GM18498 (cell line): ENCODE measurements at regions not wholly inside any gene's neighbourhood (a gene's known extent, or its start where the extent isn't known, plus 50 kb on each side); places are given as distances from the start of the nearest gene placed in this dataset.

Experiments
- ATAC-seq: cut with Tn5 transposase; IDR thresholded peaks from one replicate; pipeline ENCODE4 v1.9.1; 2021; ENCODE audit warnings: mild to moderate bottlenecking, moderate library complexity; ENCODE audit not compliant: unreplicated experiment

- ATAC-seq, result no peak
Measured at GRCh38 chrX:7789200-7789599, 53.8 kb upstream of the VCX start.

- ATAC-seq, result no peak
Measured at GRCh38 chrX:7788334-7788733, 54.6 kb upstream of the VCX start.

- ATAC-seq, result no peak
Measured at GRCh38 chrX:7787714-7788113, 55.3 kb upstream of the VCX start.

- no peak for ATAC-seq
Measured at GRCh38 chrX:7784580-7784979, 58.4 kb upstream of the VCX start.

- no peak for ATAC-seq
Measured at GRCh38 chrX:7779644-7780043, 63.3 kb upstream of the VCX start.

- ATAC-seq, result no peak
Measured at GRCh38 chrX:7775987-7776386, 67.0 kb upstream of the VCX start.

- ATAC-seq, result no peak
Measured at GRCh38 chrX:7771788-7772438, 71.1 kb upstream of the VCX start.

- no peak for ATAC-seq
Measured at GRCh38 chrX:7759830-7760229, 83.1 kb upstream of the VCX start.

GRCh38 chrX:7746856-7747255, 96.1 kb upstream of the VCX start:
- no peak for ATAC-seq

- no peak for ATAC-seq
Measured at GRCh38 chrX:7730071-7730470, 112.9 kb upstream of the VCX start.

GRCh38 chrX:7720519-7720918, 122.5 kb upstream of the VCX start:
- no peak for ATAC-seq

GRCh38 chrX:7714351-7714750, 128.6 kb upstream of the VCX start:
- no peak for ATAC-seq

- ATAC-seq, result no peak
Measured at GRCh38 chrX:7711167-7711566, 131.8 kb upstream of the VCX start.

- ATAC-seq, result no peak
Measured at GRCh38 chrX:7709845-7710244, 133.1 kb upstream of the VCX start.

- no peak for ATAC-seq
Measured at GRCh38 chrX:7706032-7706431, 136.9 kb upstream of the VCX start.

GRCh38 chrX:7704205-7704604, 138.8 kb upstream of the VCX start:
- ATAC-seq, result no peak

- no peak for ATAC-seq
Measured at GRCh38 chrX:7698248-7698647, 144.7 kb upstream of the VCX start.

- ATAC-seq, result no peak
Measured at GRCh38 chrX:7690842-7691241, 152.1 kb upstream of the VCX start.

GRCh38 chrX:7689791-7690412, 153.1 kb upstream of the VCX start:
- no peak for ATAC-seq

GRCh38 chrX:7680181-7680580, 162.8 kb upstream of the VCX start:
- ATAC-seq, result no peak

- no peak for ATAC-seq
Measured at GRCh38 chrX:7654316-7654715, 188.7 kb upstream of the VCX start.

GRCh38 chrX:7647831-7648230, 195.1 kb upstream of the VCX start:
- no peak for ATAC-seq

GRCh38 chrX:7641141-7641540, 201.8 kb upstream of the VCX start:
- ATAC-seq, result no peak
